ENCODE measurements at regions not wholly inside any gene's neighbourhood (a gene's known extent, or its start where the extent isn't known, plus 50 kb on each side); places are given as distances from the start of the nearest gene placed in this dataset.

- BruUV-seq (replicated peaks): no TSS peak
Measured at GRCh38 chr4:111268769-111269414, 646.0 kb upstream of the PITX2 start.

GRCh38 chr4:111269439-111269838 lies 646.6 kb upstream of the PITX2 start:
- no peaks in the 10 kb centered on the region for H3K36me3 ChIP-seq (ENCODE audit: insufficient read depth, low read length)
- ChIA-PET POLR2A (no interaction called here), CTCF (ENCODE audit: unreplicated experiment) (no interaction called here)
- DNase-seq (ENCODE audit: low spot score): no peak
- no peaks in the 10 kb centered on the region for H3K79me2 ChIP-seq (ENCODE audit: insufficient read depth, low read depth, low read length)
- H3K4me1 ChIP-seq (ENCODE audit: insufficient read depth, low read length, poor library complexity, severe bottlenecking): no peaks in the 10 kb centered on the region
- no peak overlapping the region for H3K27ac ChIP-seq (ENCODE audit: low read depth, low read length, poor library complexity, severe bottlenecking)
- no peaks in the 10 kb centered on the region for H3K9me3 ChIP-seq (ENCODE audit: low read length)
- H3K9me2 ChIP-seq (ENCODE audit: insufficient read depth, low read length): no peaks in the 10 kb centered on the region
- TF ChIP-seq, protein P1, sequence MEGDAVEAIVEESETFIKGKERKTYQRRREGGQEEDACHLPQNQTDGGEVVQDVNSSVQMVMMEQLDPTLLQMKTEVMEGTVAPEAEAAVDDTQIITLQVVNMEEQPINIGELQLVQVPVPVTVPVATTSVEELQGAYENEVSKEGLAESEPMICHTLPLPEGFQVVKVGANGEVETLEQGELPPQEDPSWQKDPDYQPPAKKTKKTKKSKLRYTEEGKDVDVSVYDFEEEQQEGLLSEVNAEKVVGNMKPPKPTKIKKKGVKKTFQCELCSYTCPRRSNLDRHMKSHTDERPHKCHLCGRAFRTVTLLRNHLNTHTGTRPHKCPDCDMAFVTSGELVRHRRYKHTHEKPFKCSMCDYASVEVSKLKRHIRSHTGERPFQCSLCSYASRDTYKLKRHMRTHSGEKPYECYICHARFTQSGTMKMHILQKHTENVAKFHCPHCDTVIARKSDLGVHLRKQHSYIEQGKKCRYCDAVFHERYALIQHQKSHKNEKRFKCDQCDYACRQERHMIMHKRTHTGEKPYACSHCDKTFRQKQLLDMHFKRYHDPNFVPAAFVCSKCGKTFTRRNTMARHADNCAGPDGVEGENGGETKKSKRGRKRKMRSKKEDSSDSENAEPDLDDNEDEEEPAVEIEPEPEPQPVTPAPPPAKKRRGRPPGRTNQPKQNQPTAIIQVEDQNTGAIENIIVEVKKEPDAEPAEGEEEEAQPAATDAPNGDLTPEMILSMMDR (conservative IDR thresholded peaks at IDR 0.05; ENCODE audit: low read length): no peak
- TF ChIP-seq EZH2phosphoT487 (IDR thresholded peaks at IDR 0.05; ENCODE audit: borderline replicate concordance, low read depth, low read length): no peak
- intact Hi-C loops (cut with micrococcal nuclease; ENCODE audit: unreplicated experiment): no loop called here
- no peaks in the 10 kb centered on the region for H4K20me1 ChIP-seq (ENCODE audit: insufficient read depth, low read length)
- no peak overlapping the region for H3K4me3 ChIP-seq (ENCODE audit: low read depth, low read length, poor library complexity, severe bottlenecking)
- no peak overlapping the region for H2AFZ ChIP-seq (ENCODE audit: low read length)
- no peak overlapping the region for H3K4me2 ChIP-seq (ENCODE audit: low read length)
- BruUV-seq (replicated peaks): no TSS peak

More at GRCh38 chr4:111268769-111269414, 646.0 kb upstream of the PITX2 start:
- H3K9me3 ChIP-seq (ENCODE audit: low read length): no peaks in the 10 kb centered on the region
- H2AFZ ChIP-seq (ENCODE audit: low read length): no peak overlapping the region
- no peak overlapping the region for H3K27ac ChIP-seq (ENCODE audit: low read depth, low read length, poor library complexity, severe bottlenecking)
- intact Hi-C loops (cut with micrococcal nuclease; ENCODE audit: unreplicated experiment): no loop called here
- DNase-seq (ENCODE audit: low spot score): no peak
- H3K4me2 ChIP-seq (ENCODE audit: low read length): no peak overlapping the region
- ChIA-PET CTCF (ENCODE audit: unreplicated experiment) (no interaction called here), POLR2A (interaction anchor here (0.6 to 0.7 kb wide), 4 partner anchors 39 to 584 kb away, joined by 3 read pairs; no protein-coding TSS in a partner anchor)
- TF ChIP-seq, protein P1 (conservative IDR thresholded peaks at IDR 0.05; ENCODE audit: low read length): no peak
- TF ChIP-seq EZH2phosphoT487 (IDR thresholded peaks at IDR 0.05; ENCODE audit: borderline replicate concordance, low read depth, low read length): no peak
- no peaks in the 10 kb centered on the region for H4K20me1 ChIP-seq (ENCODE audit: insufficient read depth, low read length)
- H3K36me3 ChIP-seq (ENCODE audit: insufficient read depth, low read length): no peaks in the 10 kb centered on the region
- no peaks in the 10 kb centered on the region for H3K9me2 ChIP-seq (ENCODE audit: insufficient read depth, low read length)
- no peaks in the 10 kb centered on the region for H3K79me2 ChIP-seq (ENCODE audit: insufficient read depth, low read depth, low read length)
- H3K4me1 ChIP-seq (ENCODE audit: insufficient read depth, low read length, poor library complexity, severe bottlenecking): no peaks in the 10 kb centered on the region
- no peak overlapping the region for H3K4me3 ChIP-seq (ENCODE audit: low read depth, low read length, poor library complexity, severe bottlenecking)

DNA sequence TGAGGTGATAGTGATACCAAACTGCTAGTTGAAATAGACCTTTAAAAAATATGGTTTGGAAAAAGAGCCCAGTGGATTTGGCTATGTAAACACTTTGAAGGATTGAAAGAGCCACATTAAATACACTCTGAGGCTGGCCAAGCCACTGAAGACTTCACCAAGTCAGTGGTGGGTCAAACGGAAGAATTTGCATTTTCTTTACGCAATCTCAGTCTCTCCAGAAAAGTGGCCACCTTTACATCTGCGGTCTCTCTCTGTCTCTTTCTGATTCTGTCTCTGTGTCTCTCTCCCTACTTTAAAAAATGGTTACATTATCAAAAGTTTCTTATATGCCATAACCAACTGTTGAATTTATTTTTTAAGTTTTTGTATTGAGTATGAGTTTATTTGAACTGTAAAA lies 651.2 kb upstream of the PITX2 start:
- Histone ChIP-seq H4K20me1 (ENCODE audit: insufficient read depth, low read length) (no peaks in the 10 kb centered on the region), H3K79me2 (ENCODE audit: insufficient read depth, low read depth, low read length) (no peaks in the 10 kb centered on the region), H3K9me3 (ENCODE audit: low read length) (no peaks in the 10 kb centered on the region), H3K4me1 (ENCODE audit: insufficient read depth, low read length, poor library complexity, severe bottlenecking) (no peaks in the 10 kb centered on the region), H3K27ac (ENCODE audit: low read depth, low read length, poor library complexity, severe bottlenecking) (no peak overlapping the region), H2AFZ (ENCODE audit: low read length) (no peak overlapping the region), H3K36me3 (ENCODE audit: insufficient read depth, low read length) (no peaks in the 10 kb centered on the region), H3K4me3 (ENCODE audit: low read depth, low read length, poor library complexity, severe bottlenecking) (no peak overlapping the region), H3K4me2 (ENCODE audit: low read length) (no peak overlapping the region), H3K9me2 (ENCODE audit: insufficient read depth, low read length) (no peaks in the 10 kb centered on the region)
- TF ChIP-seq, protein P1 (conservative IDR thresholded peaks at IDR 0.05; ENCODE audit: low read length): no peak
- TF ChIP-seq EZH2phosphoT487 (IDR thresholded peaks at IDR 0.05; ENCODE audit: borderline replicate concordance, low read depth, low read length): no peak
- ChIA-PET POLR2A (no interaction called here), CTCF (ENCODE audit: unreplicated experiment) (no interaction called here)
- intact Hi-C loops (cut with micrococcal nuclease; ENCODE audit: unreplicated experiment): no loop called here
- no TSS peak for BruUV-seq (replicated peaks)
- DNase-seq (ENCODE audit: low spot score): no peak

Measured in OCI-LY7 (cell line).